K562 (cell line): ENCODE measurements at regions not wholly inside any gene's neighbourhood (a gene's known extent, or its start where the extent isn't known, plus 50 kb on each side); places are given as distances from the start of the nearest gene placed in this dataset.
A peak's percentile ranks its signal among the peaks of the same experiment; 100 is the strongest.

Source experiments
- ARID3A ChIP-seq: IDR thresholded peaks from 2 replicates; pipeline ENCODE4 v1.6.1; 2012; ENCODE audit warnings: low read depth, low read length, improper control_type of control experiment, borderline replicate concordance
- ASH1L ChIP-seq: fragments of 450-650 bp; IDR thresholded peaks from 2 replicates; pipeline ENCODE4 v1.6.1; 2018; ENCODE audit warnings: borderline replicate concordance, mild to moderate bottlenecking, low read depth; ENCODE audit not compliant: partially characterized antibody
- EP300 ChIP-seq: IDR thresholded peaks from 2 replicates; pipeline ENCODE4 v1.6.1; 2012; ENCODE audit warnings: low read length, improper control_type of control experiment
- HDAC3 ChIP-seq: fragments of 450-650 bp; IDR thresholded peaks from 2 replicates; pipeline ENCODE4 v1.6.1; 2018; ENCODE audit warnings: borderline replicate concordance, mild to moderate bottlenecking, moderate library complexity; ENCODE audit not compliant: partially characterized antibody
- IRF2 ChIP-seq: sonication (generic); formaldehyde crosslinking; IDR thresholded peaks from 2 replicates; pipeline ENCODE4 v1.8.1; 2022; ENCODE audit warnings: mild to moderate bottlenecking, missing genetic modification reagents
- MTF1 ChIP-seq: fragments of 250-450 bp; sonication (Bioruptor Pico); IDR thresholded peaks from 2 replicates; pipeline ENCODE4 v1.9.0; 2021; ENCODE audit warnings: moderate library complexity, mild to moderate bottlenecking, inconsistent platforms, borderline replicate concordance
- NCOA1 ChIP-seq: fragments of 450-650 bp; IDR thresholded peaks from 2 replicates; pipeline ENCODE4 v1.6.1; 2016; ENCODE audit warnings: low read depth
- NFE2L1 ChIP-seq: fragments of 450-650 bp; IDR thresholded peaks from 2 replicates; pipeline ENCODE4 v1.6.1; 2016; ENCODE audit warnings: missing genetic modification characterization, low read depth, mild to moderate bottlenecking, missing compliant biosample characterization, moderate library complexity, borderline replicate concordance
- PATZ1 ChIP-seq: fragments of 250-450 bp; sonication (Bioruptor Pico); IDR thresholded peaks from 2 replicates; pipeline ENCODE4 v1.5.0; 2020; ENCODE audit warnings: mild to moderate bottlenecking, borderline replicate concordance
- SP2 ChIP-seq: IDR thresholded peaks from 2 replicates; pipeline ENCODE4 v1.6.1; 2011; ENCODE audit warnings: mild to moderate bottlenecking, low read depth, low read length, moderate library complexity; ENCODE audit not compliant: poor library complexity, severe bottlenecking; ENCODE audit errors: extremely low read depth
- SREBF1 ChIP-seq: fragments of 150-350 bp; IDR thresholded peaks from 2 replicates; pipeline ENCODE4 v1.6.1; 2014; ENCODE audit warnings: antibody characterized with exemption, low read depth, low read length, borderline replicate concordance
- THAP7 ChIP-seq: fragments of 250-450 bp; sonication (Bioruptor Pico); IDR thresholded peaks from 2 replicates; pipeline ENCODE4 v1.5.0; 2021
- ZBTB33 ChIP-seq: sonication (generic); formaldehyde crosslinking; IDR thresholded peaks from 2 replicates; pipeline ENCODE4 v1.8.1; 2023; ENCODE audit warnings: mild to moderate bottlenecking, missing genetic modification reagents
- ZNF436 ChIP-seq: fragments of 250-450, 450-650 bp; sonication (Bioruptor Pico); formaldehyde crosslinking; IDR thresholded peaks from 2 replicates; pipeline ENCODE4 v1.7.0; 2020; ENCODE audit warnings: mild to moderate bottlenecking
- ZNF655 ChIP-seq: fragments of 250-450 bp; sonication (Bioruptor Pico); IDR thresholded peaks from 2 replicates; pipeline ENCODE4 v1.5.0; 2021
- ZNF717 ChIP-seq: fragments of 250-450 bp; sonication (Bioruptor Pico); IDR thresholded peaks from 2 replicates; pipeline ENCODE4 v1.5.0; 2021
- TF ChIP-seq, protein P1 (sequence below): fragments of 250-450 bp; sonication (Bioruptor Pico); IDR thresholded peaks from 2 replicates; pipeline ENCODE4 v1.8.0; 2021; ENCODE audit warnings: borderline replicate concordance, mild to moderate bottlenecking, moderate library complexity; ENCODE audit not compliant: poor library complexity, severe bottlenecking
- TF ChIP-seq, protein P2 (sequence below): sonication (generic); formaldehyde crosslinking; IDR thresholded peaks from 2 replicates; pipeline ENCODE4 v1.9.0; 2022; ENCODE audit warnings: mild to moderate bottlenecking, missing genetic modification reagents

GRCh38 chr2:19786408-19787058 is 115.2 kb downstream of the TTC32 start (continued):
- TF ChIP-seq, protein P1, sequence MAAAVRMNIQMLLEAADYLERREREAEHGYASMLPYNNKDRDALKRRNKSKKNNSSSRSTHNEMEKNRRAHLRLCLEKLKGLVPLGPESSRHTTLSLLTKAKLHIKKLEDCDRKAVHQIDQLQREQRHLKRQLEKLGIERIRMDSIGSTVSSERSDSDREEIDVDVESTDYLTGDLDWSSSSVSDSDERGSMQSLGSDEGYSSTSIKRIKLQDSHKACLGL (CRISPR knock-in tag): no peak
- no peak for TF ChIP-seq NCOA1
- TF ChIP-seq, protein P2, sequence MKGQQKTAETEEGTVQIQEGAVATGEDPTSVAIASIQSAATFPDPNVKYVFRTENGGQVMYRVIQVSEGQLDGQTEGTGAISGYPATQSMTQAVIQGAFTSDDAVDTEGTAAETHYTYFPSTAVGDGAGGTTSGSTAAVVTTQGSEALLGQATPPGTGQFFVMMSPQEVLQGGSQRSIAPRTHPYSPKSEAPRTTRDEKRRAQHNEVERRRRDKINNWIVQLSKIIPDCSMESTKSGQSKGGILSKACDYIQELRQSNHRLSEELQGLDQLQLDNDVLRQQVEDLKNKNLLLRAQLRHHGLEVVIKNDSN (CRISPR knock-in tag): no peak
- peak; percentile 91 for TF ChIP-seq NFE2L1 (tag)
- TF ChIP-seq IRF2: no peak
- TF ChIP-seq ASH1L: no peak
- no peak for TF ChIP-seq ARID3A
- TF ChIP-seq MTF1: no peak
- no peak for TF ChIP-seq ZNF436
- no peak for TF ChIP-seq HDAC3
- TF ChIP-seq ZNF717: no peak
- TF ChIP-seq PATZ1 (CRISPR knock-in tag): no peak
- TF ChIP-seq SP2: no peak
- no peak for TF ChIP-seq ZNF655
- TF ChIP-seq ZBTB33: no peak
- TF ChIP-seq SREBF1: no peak
- TF ChIP-seq EP300: peak; percentile 79
- TF ChIP-seq THAP7 (CRISPR knock-in tag): no peak
